ENCODE measurements at regions not wholly inside any gene's neighbourhood (a gene's known extent, or its start where the extent isn't known, plus 50 kb on each side); places are given as distances from the start of the nearest gene placed in this dataset.

DNA sequence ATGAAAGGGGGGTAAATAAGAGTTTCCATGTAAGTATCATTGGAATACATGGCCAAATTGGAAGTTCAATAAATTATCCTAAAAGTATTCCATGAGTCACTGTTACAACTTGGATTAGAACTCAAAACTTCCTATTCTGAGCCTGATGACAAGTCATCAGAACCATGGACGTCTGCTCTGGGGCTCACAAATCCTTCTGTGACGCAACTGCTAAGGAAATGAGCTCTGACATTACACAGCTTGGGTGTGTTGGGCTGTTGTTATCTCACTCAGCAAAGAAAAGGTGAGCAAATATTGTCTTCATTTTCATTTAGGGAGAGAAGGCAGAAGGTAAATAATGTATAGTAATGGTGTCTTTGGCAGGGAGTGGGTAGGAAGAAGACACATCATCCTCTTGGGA is 214.8 kb upstream of the ADO start:
- H3K27ac ChIP-seq (ENCODE audit: insufficient read depth, low read depth, low read length): no peak overlapping the region
- dilution Hi-C loops (cut with MboI; ENCODE audit: extremely low pct_ligation_motif_present, low sequenced_read_pairs) (no loop called here), intact Hi-C loops (cut with micrococcal nuclease) (loop anchor here (5.0 kb wide), 4 partner anchors 322 to 543 kb away; partner anchors contain the start of genes NRBF2 and RTKN2)
- H3K79me2 ChIP-seq (ENCODE audit: control insufficient read depth, insufficient read depth, low read length): no peaks in the 10 kb centered on the region
- H3K9me1 ChIP-seq (replicated peaks; ENCODE audit: control insufficient read depth, extremely low read depth, insufficient read depth, low read length): no peaks in the 10 kb centered on the region
- TF ChIP-seq JUN (IDR thresholded peaks at IDR 0.05; ENCODE audit: borderline replicate concordance, insufficient read depth, insufficient read length, low read depth) (no peak), POLR2A (IDR thresholded peaks at IDR 0.05; ENCODE audit: low read depth, low read length) (no peak), POLR2AphosphoS5 (IDR thresholded peaks at IDR 0.05; ENCODE audit: insufficient read depth, low read depth, low read length) (no peak), MYC (IDR thresholded peaks at IDR 0.05; ENCODE audit: low read depth, low read length) (no peak), FOS (IDR thresholded peaks at IDR 0.05; ENCODE audit: borderline replicate concordance, insufficient read depth, low read length) (no peak), GATA2 (IDR thresholded peaks at IDR 0.05; ENCODE audit: insufficient read depth, insufficient read length, low read depth, low read length) (no peak), EZH2 (IDR thresholded peaks at IDR 0.05; ENCODE audit: borderline replicate concordance, low read depth, low read length, severe bottlenecking) (no peak)
- TF ChIP-seq, protein P1, sequence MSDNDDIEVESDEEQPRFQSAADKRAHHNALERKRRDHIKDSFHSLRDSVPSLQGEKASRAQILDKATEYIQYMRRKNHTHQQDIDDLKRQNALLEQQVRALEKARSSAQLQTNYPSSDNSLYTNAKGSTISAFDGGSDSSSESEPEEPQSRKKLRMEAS (IDR thresholded peaks at IDR 0.05; ENCODE audit: insufficient read depth, insufficient read length): no peak
- H3K27me3 ChIP-seq (ENCODE audit: control insufficient read depth in 2 of 2, insufficient read depth in 2 of 2, low read length in 2 of 2): no peaks in the 10 kb centered on the region
- H3K4me3 ChIP-seq (replicated peaks in 1 of 3; ENCODE audit: insufficient read depth in 1 of 3, low read depth in 1 of 3, low read length in 3 of 3): no peak overlapping the region
- peaks cover 7% of the 10 kb centered on the region for H3K4me1 ChIP-seq (ENCODE audit: control insufficient read depth, extremely low read depth, insufficient read depth, low read length)
- BruUV-seq (replicated peaks): no TSS peak
- no peaks in the 10 kb centered on the region for H4K20me1 ChIP-seq (replicated peaks; ENCODE audit: control insufficient read depth, extremely low read depth, insufficient read depth, low read length)
- no peak overlapping the region for H3K9ac ChIP-seq (replicated peaks; ENCODE audit: extremely low read depth, insufficient read depth, low read length)
- H3K36me3 ChIP-seq (ENCODE audit: control insufficient read depth in 2 of 2, extremely low read depth in 1 of 2, insufficient read depth in 2 of 2, low read length in 2 of 2): no peaks in the 10 kb centered on the region
- ChIA-PET POLR2A (no interaction called here), CTCF (no interaction called here)
- H2AFZ ChIP-seq (ENCODE audit: low read depth, low read length): no peak overlapping the region
- no peak for DNase-seq (ENCODE audit: low read depth, low spot score)
- no peak overlapping the region for H3K4me2 ChIP-seq (ENCODE audit: insufficient read depth, low read length)
- no peaks in the 10 kb centered on the region for H3K9me3 ChIP-seq (replicated peaks; ENCODE audit: control insufficient read depth, insufficient read depth, low read length)
- no peak for FAIRE-seq

DNA sequence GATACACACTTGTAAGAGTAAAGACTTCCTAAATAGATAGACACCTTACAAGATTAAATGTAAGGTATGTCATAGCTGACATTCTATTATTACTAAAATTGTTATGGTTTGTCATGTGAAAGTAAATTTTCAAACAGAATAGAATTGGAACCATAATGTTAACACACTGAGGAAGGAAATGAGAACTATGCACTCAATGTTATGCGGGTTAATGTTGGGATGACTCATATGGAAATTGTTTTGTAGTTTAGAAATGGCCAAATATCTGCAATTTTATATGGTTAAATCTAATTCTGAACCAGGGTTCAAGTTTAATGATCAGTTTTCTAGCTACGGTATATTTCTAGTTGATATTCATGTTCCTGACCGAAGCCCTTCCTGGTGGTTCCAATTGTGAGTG is 214.2 kb upstream of the ADO start:
- no TSS peak for BruUV-seq (replicated peaks)
- no peak overlapping the region for H3K4me2 ChIP-seq (ENCODE audit: insufficient read depth, low read length)
- H4K20me1 ChIP-seq (replicated peaks; ENCODE audit: control insufficient read depth, extremely low read depth, insufficient read depth, low read length): no peaks in the 10 kb centered on the region
- no peaks in the 10 kb centered on the region for H3K79me2 ChIP-seq (ENCODE audit: control insufficient read depth, insufficient read depth, low read length)
- CTCF ChIA-PET: interaction anchor here (1.1 to 2.4 kb wide), 3 partner anchors 325 to 568 kb away, joined by 3 to 14 read pairs (median 4); no protein-coding TSS in a partner anchor
- H3K9me1 ChIP-seq (replicated peaks; ENCODE audit: control insufficient read depth, extremely low read depth, insufficient read depth, low read length): no peaks in the 10 kb centered on the region
- intact Hi-C loops (cut with micrococcal nuclease): loop anchor here (5.0 kb wide), 4 partner anchors 323 to 542 kb away; partner anchors contain the start of genes NRBF2 and RTKN2
- no peak overlapping the region for H2AFZ ChIP-seq (ENCODE audit: low read depth, low read length)
- H3K4me1 ChIP-seq (ENCODE audit: control insufficient read depth, extremely low read depth, insufficient read depth, low read length): peaks cover 7% of the 10 kb centered on the region
- DNase-seq (ENCODE audit: low read depth, low spot score) (peak; percentile 22), FAIRE-seq (no peak)
- H3K4me3 ChIP-seq (replicated peaks in 1 of 3; ENCODE audit: insufficient read depth in 1 of 3, low read depth in 1 of 3, low read length in 3 of 3): no peak overlapping the region
- H3K9ac ChIP-seq (replicated peaks; ENCODE audit: extremely low read depth, insufficient read depth, low read length): no peak overlapping the region
- dilution Hi-C loops (cut with MboI; ENCODE audit: extremely low pct_ligation_motif_present, low sequenced_read_pairs): no loop called here
- H3K27me3 ChIP-seq (ENCODE audit: control insufficient read depth in 2 of 2, insufficient read depth in 2 of 2, low read length in 2 of 2): no peaks in the 10 kb centered on the region
- no peaks in the 10 kb centered on the region for H3K9me3 ChIP-seq (replicated peaks; ENCODE audit: control insufficient read depth, insufficient read depth, low read length)
- POLR2A ChIA-PET: no interaction called here
- no peaks in the 10 kb centered on the region for H3K36me3 ChIP-seq (ENCODE audit: control insufficient read depth in 2 of 2, extremely low read depth in 1 of 2, insufficient read depth in 2 of 2, low read length in 2 of 2)
- no peak overlapping the region for H3K27ac ChIP-seq (ENCODE audit: insufficient read depth, low read depth, low read length)
- TF ChIP-seq POLR2A (IDR thresholded peaks at IDR 0.05; ENCODE audit: low read depth, low read length) (no peak), JUN (IDR thresholded peaks at IDR 0.05; ENCODE audit: borderline replicate concordance, insufficient read depth, insufficient read length, low read depth) (peak; percentile 17), FOS (IDR thresholded peaks at IDR 0.05; ENCODE audit: borderline replicate concordance, insufficient read depth, low read length) (peak; percentile 71)
- TF ChIP-seq, protein P1 (IDR thresholded peaks at IDR 0.05; ENCODE audit: insufficient read depth, insufficient read length): no peak
